GM21528 (cell line): ENCODE measurements at regions not wholly inside any gene's neighbourhood (a gene's known extent, or its start where the extent isn't known, plus 50 kb on each side); places are given as distances from the start of the nearest gene placed in this dataset.
A peak's percentile ranks its signal among the peaks of the same experiment; 100 is the strongest.

ENCODE experiments used
- ATAC-seq: cut with Tn5 transposase; IDR thresholded peaks from one replicate; pipeline ENCODE4 v1.9.1; 2021; ENCODE audit warnings: mild to moderate bottlenecking, moderate library complexity; ENCODE audit not compliant: unreplicated experiment, low FRiP score

DNA sequence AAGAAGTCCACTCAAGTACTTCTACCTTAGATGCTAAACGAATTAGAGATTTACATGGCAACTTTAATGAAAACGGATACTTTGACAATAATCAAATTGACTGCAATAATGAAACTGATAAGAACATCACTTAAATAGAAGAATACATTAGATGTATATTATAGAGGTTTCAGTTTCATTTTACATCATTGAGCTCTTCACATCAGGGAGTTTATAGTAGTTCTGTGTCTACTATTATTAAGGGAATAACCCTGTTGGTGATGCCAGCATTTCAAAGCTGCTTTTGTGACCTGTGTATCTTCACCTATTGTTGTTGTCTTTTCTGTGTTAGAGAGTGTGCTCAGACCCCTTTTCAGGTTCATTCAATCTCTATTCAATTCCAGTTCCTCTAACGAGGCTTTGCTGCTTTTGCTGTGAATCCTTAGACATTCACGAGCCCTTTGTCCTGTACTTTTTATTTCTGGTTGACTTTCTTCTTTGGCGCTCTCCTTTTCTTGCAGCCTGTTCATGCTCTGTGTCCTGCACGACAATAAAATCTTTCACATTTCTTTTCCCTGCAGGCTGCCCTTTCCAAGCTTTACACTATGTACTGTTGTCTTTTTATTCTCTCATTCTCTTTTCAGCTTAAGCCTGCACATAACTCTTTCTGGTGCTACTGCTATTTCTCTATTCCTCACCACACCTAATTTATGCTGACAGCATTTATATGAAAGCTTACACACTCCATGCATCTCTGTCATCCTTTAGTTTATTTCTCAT is 232.1 kb downstream of the CPE start:
- no peak for ATAC-seq

- peak; percentile 93 for ATAC-seq
These were observed 234.1 kb downstream of the CPE start for GRCh38 chr4:165612936-165613335.

DNA sequence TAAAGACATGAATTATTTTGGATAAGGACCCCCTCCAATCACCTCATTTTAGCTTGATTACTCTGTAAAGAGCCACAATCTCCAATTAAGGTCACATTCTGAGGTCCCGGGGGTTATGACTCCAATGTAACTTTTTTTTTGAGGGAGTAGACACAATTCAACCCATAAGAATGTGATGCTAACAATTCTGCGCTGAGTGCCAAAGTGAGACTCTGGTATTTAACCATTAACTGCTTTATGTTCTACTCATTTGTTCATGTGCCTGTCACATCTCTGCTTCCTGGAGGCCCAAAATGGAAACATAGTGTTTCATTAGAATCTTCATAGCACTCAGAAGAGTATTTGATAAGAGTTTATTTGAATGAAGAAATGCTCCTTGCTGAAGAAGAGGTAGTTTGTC is 234.8 kb downstream of the CPE start:
- ATAC-seq, result no peak

- no peak for ATAC-seq
These were observed 242.1 kb downstream of the CPE start for GRCh38 chr4:165620913-165621312.

DNA sequence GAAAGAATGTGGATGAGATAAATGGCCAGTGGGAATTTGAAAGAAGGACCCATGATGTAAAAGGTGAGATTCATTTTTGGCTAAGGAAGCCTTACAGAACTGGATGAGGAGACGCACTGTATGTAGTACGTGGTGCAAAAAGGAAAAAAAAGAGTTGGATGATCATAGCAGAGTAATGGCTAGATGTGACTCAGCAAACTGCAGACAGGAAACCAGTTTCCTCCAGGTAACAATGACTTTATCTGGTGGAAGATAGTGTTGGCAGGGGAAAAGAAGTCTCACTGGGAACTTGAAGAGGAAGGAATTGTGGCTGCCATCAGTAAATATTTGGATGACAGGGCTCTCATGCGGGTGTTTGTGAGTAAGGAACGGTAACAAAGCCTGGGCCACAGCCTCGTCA is 243.2 kb downstream of the CPE start:
- no peak for ATAC-seq

DNA sequence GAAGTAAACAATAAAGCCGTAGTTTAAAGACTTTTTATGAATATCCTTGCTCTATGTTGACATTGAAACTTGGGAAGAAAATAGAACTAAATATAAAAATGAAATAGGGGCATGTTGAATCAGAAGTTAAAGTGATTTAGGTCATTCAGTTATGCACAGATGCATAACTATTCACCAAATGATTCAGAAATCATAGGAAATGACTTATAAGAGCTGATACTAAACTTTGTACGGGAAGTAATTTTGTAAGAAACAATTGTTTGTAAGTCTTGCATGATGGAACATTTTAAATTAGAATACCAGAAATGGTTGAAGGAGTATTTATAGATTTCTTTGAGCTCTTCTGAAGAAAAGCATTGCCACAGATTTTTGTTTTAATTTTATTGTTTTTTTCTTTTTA is 246.5 kb downstream of the CPE start:
- ATAC-seq, result no peak

GRCh38 chr4:165626316-165626715 is 246.7 kb upstream of the TLL1 start:
- no peak for ATAC-seq

DNA sequence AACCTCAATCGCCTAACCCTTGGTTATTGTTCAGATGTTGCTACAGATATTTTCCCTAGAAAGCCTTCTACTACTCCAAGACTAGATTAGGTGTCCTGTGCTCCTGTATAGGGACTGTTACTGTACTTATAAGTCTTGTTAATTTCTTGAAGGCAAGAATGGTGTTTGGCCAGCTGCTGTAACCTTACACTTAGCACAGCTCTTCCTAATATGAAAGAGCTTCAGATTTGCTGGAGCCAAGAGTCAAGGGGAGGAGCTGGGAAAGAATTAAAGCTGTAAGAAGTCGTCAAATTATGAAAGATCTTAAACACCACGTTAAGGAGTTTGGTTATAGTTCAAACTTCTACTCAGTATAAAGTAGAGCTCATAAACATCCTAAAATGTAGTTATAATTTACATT is 245.9 kb upstream of the TLL1 start:
- ATAC-seq, result no peak

DNA sequence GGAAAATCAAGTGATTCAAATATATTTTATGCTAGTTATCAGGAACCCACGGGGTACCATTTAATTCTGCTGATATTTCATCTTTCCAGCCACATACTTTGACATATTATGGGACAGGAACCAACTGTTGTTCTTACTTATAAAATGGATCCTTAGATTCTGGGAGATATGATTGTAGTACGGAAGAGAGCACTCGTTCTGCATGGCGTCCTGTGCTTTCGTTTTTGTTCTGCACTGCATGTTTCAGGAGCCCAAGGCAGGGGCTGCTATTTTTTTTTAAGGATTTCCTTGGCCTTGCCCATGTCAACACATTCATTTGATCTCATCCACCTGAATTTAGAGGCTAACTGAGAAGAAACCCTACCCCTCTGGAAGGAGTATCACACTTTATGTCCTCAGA is 245.5 kb upstream of the TLL1 start:
- no peak for ATAC-seq

DNA sequence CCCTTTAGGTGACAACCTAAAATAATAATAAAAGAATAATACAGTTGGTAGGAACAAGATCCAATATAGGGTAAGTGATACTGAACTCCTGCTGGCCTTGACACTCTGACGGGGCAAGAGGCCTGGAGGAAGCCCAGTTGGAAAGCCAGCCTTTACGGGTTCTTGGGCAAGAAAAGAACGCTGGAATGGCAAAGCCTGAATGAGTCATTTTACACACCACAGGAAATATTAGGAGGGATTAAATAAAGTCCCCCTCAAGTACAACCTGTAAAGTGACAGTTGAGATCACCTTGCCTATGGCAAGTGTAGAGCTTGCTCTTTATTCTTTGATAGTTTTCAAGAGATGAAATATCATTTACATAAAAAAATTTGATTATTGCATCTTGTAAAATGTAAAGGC is 244.5 kb upstream of the TLL1 start:
- ATAC-seq, result no peak

- no peak for ATAC-seq
These were observed 242.4 kb upstream of the TLL1 start for GRCh38 chr4:165630671-165631070.

DNA sequence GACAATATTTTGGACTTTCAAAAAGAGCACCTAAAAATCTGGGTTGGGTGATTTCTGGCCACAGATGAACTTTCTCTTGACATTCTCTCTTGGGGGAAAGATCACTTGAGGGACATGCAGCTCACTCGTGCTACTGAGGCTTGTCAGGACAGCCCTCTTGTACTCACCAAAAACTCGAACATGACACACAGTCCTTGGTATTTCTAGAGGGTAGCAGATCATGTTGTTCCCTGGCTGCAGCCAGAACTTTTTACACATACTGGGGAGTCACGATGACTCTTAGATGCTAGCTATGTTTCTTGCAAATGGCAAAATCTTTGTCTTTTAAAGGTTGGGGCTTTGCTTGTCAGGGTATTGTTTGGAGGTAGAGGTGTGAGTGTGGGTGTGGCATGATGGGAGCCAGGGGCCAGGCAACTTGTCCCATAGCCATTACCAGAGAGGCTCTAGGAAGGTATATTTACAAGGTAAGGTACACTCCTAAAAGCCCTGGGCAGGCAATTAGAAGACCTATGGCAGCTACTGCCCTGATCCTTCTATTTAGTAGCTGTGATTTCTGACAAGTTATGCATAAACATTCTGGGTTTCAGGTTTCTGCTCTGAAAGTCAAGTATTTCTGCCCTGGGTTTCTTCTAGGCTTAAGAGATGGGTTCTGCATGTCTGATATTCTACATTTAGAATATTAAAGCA is 241.7 kb upstream of the TLL1 start:
- ATAC-seq, result no peak

- no peak for ATAC-seq
These were observed 241.1 kb upstream of the TLL1 start for GRCh38 chr4:165631912-165632311.

GRCh38 chr4:165634766-165635165 is 238.3 kb upstream of the TLL1 start:
- no peak for ATAC-seq

GRCh38 chr4:165635381-165635780 is 237.7 kb upstream of the TLL1 start:
- no peak for ATAC-seq

DNA sequence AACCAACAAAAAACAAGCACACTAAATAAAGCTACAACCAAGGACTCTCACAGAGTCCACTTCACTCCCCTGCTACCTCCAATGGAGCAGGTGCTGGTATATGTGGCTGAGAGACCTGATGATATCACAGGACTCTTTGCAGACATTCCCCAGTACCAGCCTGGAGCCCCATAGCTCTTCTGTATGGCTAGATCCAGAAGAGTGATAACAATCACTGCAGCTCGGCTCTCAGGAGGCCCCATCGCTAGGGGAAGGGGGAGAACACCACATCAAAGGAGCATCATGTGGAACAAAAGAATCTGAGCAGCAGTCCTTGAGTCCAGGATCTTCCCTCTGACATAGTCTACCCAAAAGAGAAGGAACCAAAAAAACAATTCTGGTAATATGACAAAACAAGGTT is 237.1 kb upstream of the TLL1 start:
- ATAC-seq, result no peak

- no peak for ATAC-seq
These were observed 221.1 kb upstream of the TLL1 start for GRCh38 chr4:165651901-165652300.

DNA sequence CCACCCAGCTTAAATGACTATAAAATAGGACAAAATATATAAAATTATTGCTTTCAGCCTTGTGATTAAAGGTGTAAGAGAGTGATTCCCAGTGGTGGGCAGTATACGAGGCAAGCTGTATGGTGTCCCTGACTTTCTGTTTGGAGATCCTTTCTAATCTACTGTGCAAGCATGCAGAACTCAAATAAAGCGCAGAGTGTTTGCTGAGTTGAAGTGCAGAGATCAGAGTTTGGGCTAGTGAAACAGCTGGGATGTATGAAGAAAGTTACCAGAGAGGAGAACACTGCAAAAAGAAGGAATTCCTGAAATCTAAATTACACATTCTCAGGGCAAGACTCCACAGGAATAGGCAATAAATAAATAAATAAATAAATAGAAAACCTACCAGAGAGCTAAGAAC is 218.5 kb upstream of the TLL1 start:
- no peak for ATAC-seq

DNA sequence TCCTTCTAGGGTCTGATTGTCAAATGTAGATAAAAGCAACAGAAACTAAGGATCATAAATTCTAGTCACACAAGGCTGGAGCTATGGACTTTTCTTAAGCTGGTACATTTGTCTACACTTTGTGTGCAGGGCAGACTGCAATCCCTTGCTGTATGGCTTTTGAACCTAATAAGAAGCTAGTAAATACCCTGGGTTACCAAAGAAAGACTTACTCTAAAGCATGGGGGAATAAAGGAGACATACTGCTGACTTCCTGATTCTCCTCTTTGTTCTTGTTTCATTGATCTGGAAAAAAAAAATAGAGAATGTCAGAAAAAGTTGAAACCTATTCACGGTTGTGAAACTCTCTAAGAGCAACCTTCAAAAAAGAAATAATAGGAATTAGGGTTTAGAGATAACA is 216.6 kb upstream of the TLL1 start:
- ATAC-seq, result no peak

GRCh38 chr4:165656829-165657490 is 216.1 kb upstream of the TLL1 start:
- ATAC-seq, result no peak

DNA sequence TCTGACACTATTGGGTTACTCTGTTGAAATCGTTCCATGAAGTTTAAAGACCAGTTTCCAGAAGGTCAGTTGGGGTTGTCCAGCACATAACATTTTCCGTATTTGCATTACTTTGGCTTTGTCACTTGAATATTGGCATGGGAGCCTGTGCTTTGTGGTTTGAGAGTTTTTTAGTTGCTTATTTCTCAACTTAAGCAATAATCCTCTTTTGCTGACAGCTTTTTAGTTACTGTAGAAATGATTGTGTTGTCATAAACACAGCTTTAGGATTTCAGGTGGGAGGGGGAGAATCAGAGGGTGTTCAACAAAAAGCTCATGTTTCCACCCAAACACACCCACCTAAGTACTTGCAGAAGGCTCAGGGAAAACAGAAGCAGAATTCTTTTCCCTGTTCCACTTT is 210.7 kb upstream of the TLL1 start:
- no peak for ATAC-seq

- ATAC-seq, result no peak
These were observed 209.6 kb upstream of the TLL1 start for GRCh38 chr4:165663411-165663810.
